Stimulated activated CD4-positive, alpha-beta T cell treated with anti-CD3 and anti-CD28 coated beads, TNF-alpha, amount 100 ng/mL, for 24 hours (primary cell): ENCODE measurements at regions not wholly inside any gene's neighbourhood (a gene's known extent, or its start where the extent isn't known, plus 50 kb on each side); places are given as distances from the start of the nearest gene placed in this dataset.
"Not testable (repeated sequence)": the region's sequence is repeated elsewhere in the genome, so short reads cannot be mapped to it uniquely, and the experiment has no call there.

Source experiments
- DNase-seq, 3 experiments: peaks; one replicate each; pipeline ENCODE4 v3.0.0-alpha.2; 2020; ENCODE audit warnings: low read depth in 3 of 3

DNA sequence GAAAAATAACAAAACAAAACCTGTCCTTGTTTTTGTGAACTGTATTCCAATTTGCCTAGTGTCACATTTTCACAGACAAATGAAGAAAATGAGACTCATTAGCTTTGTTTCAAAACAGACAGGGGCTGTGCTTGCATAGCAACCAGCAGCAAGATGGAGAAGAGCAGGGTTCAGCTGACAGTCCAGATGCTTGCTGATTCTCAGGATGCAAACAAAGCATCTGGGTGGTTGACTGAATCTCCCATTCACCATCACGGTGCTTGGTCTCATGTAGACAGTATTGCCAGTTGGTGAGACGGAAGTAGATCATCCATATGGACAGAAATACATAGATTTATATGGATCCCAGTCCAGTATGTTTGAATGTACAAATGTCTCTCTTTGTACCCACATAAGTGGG, 326.8 kb downstream of the CCDC85A start:
- no peak for DNase-seq

DNA sequence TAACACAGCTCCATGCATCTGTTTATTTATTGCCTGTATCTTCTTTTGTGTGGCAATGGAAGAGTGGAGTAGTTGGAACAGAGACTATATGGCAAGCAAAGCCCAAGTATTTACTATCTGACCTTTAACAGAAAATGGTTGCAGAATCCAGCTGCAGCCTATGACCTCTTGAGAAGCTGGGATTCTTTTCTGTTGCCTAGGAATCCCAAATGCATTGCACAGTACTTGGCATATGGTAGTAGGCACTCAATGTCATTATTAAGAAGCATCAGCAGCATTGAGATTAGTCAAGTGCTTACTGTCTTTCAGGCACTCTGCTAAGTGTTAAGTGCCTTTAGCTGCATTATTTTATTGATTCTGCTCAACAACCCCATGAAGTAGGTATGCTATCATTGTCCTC, 331.6 kb downstream of the CCDC85A start:
- DNase-seq = no peak

DNA sequence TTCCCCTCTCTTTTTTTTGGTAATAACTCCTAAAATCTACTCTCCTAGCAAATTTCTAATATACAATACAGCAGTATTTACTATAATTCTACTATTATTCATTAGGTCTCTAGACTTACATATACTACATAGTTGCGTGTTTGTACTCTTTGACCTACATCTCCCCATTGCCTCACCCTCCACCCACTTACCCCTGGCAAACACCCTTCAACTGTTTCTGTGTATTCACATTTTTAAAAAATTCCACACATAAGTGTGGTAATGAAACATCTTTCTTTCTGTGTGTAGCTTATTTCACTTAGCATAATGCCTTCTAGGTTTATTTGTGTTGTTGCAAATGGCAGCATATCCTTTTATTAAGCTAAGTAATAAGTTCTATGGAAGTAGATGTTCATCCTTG, 336.0 kb downstream of the CCDC85A start:
- DNase-seq = no peak

DNA sequence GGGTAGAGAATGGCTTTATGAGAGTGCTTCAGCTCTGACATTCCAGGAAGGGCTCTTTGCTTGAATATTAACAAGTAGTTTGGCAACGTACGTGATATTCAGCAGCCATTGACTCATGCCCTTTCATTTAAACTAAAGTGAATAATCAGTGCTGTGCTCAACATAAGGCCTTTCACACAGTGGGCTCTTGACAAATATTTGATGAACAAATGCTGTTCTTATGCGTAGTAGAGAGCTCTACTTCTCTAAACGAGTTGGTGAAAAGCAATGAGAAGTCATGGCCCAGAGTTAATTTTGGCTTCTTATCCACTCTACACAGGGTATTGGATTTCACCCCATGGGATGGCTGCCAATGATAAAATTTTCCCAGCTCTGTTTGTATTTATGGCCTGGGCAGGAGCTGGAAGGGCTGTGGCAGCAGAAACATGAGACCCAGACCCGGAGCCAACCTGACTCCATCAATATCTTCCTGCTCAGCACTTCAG, 338.9 kb downstream of the CCDC85A start:
- DNase-seq = no peak

DNA sequence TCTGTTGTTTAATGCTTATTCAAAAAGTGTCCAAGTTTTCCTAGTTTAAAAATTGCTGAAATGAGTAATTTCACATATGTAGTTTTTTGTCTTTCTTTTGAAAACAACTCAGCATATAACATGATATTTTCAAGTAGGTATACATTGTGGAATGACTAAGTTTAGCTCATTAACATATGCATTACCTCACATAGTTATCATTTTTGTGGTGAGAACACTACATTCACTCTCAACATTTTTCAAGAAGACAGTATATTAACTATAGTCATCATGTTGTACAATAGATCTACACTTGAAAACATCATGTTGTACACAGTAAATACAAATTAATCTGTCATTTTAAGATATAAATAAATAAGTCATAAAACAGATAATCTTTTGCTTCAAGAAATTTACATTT, 340.0 kb downstream of the CCDC85A start:
- no peak for DNase-seq

DNA sequence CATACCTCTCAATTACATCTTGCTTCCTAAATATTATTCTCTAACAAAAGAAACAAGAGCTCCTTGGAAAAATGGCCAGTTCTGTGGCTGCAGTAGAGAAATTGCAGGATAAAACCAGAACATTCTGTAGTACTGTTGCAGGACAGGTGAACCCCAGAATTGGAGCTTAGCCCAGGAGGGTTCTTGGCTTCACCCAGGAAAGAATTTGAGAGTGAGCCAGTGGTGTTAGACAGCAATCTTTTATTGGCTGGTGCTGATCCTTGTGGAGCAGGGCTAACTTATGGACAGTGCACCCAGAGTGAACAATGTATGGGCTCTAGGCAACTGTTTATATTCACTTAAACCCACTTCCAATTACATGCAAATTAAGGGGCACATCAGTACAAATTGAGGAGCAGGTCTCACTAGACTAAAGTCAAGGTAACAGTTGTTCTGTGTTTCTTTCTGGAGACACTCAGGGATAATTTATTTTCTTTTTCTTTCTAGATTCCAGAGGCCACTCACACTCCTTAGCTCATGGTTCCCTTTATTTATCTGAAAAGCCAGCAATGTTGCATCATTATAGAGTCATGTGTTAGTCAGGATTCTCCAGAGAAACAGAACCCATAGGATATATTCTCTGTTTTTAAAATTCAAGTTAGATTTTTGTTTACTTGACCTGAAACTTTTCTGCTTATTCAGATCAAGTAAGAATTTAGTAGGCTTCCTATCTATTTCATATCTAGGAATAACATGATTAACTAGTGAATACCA, 348.1 kb downstream of the CCDC85A start:
- DNase-seq = no peak

DNA sequence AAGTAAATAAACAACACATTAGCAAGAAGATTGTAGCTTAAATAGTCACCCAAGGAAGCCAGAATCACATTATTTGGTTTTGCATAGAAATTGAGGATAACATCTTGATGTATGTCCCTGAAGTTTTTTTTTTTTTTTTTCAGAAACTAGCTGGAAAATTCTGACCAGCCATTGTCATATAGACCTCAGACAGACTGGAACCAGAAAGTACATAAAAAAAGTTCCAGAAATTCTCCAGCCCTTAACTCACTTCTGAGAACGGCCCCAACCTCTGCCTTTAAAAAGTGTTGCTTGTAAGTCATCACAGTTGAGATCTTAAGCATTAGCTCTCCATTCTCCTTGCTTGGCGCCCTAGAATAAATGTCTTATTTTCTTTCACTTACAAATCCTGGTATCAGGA, 350.5 kb downstream of the CCDC85A start:
- DNase-seq = no peak

DNA sequence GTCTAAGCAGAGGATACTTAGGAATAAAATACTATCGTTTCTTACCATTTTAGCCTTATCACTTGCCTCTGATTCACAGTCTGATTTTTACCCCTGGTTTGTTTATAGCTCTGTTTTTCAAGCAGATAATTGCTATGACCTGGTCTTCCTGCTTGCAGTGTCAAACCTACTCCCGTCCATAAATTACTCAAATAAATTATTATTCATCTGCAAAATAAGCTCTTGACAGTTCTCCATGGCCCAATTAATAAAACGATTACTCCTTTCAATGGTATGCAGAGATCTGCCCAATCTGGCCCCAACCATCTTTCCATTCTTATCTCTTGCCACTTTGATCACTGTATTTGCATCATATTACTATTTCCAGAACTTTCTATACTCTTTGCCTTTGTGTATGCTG, 354.0 kb downstream of the CCDC85A start:
- no peak for DNase-seq

DNA sequence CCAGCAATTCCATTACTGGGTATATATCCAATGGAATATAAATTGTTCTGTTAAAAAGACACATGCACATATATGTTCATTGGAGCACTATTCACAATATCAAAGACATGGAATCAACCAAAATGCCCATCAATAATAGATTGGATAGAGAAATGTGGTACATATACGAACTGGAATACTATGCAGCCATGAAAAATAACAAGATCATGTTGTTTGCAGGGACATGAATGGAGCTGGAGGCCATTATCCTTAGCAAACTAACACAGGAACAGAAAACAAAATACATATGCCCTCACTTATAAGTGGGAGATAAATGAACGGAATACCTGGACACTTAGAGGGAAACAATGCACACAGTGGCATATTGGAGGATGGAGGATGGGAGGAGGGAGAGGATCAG, 355.8 kb downstream of the CCDC85A start:
- DNase-seq = no peak

DNA sequence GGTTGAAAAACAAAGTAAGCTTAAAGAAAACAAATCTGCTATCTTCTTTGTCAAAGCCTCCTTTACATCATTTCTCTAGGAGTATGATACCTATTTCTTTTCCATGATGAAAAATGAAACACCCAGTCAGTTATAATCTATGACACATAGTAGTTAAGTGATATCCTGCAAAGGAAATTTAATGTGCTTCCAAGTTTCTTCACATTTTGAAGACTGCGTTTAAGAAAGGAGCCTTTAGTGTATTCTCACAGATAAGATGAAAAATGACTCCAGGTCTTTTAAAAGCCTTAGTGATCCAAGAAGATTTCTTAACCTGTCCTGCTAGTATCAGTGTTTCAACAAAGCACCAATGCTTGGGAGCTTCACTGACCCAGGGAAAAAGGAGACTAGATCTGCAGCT, 356.7 kb downstream of the CCDC85A start:
- DNase-seq = no peak

DNA sequence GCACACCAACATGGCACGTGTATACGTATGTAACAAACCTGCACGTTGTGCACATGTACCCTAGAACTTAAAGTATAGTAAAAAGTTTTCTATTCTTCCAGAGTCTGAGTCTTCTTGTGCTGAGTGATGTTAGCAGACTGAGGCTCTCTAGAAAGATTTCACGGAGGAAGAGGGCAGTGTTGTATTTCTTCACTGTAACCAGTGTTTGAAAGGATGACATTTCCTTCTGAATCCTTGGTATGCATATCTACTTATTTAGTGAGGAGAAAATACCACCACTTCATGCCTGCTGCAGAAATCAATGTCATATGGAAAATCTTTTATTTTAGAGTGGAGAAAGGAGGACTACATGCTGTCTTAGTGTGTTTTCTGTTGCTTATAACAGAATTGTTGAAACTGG, 357.1 kb downstream of the CCDC85A start:
- DNase-seq = no peak

DNA sequence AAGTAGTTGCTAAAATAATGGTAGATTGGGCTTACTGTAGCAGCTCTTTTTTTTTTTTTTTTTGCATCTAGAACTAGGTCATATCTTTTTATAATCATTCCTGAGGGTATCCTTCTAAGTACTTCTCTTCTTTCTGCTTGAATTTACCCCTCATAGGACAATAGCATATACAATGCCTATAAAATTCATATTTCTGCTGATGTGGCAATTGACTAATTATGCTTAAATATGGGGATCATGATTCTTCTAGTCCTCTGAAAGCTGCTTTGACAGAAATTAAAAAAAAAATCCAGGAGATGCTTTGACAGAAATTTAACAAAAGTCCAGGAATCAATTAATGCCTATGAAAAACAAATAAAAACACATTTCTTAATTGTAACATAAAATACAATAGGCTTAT, 358.4 kb downstream of the CCDC85A start:
- DNase-seq = no peak

DNA sequence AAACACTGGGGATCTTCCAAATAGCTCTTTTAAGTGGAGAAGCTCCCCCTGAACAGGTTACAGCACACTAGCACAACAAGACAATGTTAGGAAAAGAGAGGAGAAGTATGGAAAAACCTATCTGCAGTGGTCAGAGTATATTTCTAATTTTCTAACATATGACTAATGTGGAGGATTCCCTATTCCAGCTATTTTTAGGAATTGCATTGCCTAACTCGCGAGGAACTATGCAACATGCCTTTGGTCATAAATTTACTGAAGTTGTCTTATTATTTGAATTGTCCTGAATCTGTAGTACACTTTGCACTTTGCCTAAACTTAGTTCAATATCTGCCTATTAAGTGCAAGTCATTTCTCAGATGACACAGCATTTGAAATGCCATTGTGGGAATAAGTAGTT, 381.4 kb downstream of the CCDC85A start:
- no peak for DNase-seq

DNA sequence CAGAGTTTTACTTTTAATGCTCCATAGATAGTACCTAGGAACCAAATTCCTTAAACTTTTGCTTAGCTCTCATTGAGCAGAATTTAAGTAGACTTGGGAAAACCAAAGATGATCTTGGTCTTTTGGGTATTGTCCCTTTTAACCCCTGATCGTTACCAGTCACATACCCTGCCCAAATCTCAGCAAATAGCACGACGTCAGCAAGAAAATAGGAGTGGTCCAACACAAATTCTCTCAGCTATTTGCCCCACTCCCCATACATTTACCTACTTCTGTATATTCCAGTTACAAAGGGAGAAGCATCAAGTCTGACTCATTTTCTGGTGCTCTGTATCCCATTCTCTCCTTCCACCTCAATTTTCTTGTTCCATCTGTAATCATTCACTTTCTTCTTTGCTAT, 387.3 kb downstream of the CCDC85A start:
- no peak for DNase-seq

DNA sequence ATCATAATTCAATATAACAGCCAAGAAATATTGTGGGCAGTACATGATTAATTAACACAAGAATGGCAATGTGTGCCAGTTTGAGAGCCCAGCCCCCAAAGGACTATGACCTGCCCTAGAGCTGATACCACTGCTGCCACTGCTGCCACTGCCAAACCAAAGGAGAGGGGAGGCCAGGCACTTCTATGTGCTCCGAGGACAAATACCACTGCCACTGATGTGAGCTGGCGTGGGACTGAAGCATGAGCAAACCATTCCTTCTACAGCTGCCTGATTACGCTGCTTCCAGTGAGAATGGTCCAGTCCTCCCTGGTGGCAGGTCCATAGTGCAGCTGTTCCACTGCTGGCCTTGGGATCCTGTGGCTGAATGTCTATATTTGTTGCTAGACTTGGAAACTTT, 392.2 kb downstream of the CCDC85A start:
- DNase-seq = no peak

DNA sequence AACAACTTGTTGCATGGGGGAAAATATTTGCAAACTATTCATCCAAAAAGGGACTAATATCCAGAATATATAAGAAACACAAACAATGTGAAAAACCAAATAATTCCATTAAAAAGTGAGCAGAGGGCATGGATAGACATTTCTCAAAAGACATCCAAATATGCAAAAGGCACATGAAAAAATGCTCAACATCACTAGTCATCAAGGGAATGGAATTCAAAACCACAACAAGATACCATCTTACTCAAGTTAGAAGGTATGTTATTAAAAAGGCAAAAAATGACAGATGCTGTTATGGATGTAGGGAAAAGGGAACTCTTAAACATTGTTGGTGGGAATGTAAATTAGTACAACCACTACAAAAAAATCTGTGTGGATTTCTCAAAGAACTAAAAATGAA, 396.5 kb downstream of the CCDC85A start:
- DNase-seq = no peak

DNA sequence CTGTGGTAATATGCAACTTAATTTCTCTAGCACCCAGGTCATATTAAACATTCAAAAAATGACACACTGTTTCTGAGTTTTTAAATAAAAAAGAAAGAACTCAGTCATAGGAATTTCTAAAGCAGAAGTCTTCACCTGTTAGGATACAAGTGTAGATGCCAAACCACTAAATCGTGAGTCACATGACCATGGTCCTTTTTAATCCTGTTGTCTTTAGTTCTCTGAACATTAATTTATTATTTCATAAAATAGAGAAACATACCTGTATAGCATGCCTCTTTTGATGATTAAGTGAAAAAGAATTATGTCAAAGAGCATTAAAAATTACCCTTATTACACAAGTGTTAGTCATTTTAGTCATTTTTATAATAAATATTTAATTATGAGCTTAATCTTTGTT, 398.8 kb downstream of the CCDC85A start:
- DNase-seq = no peak

DNA sequence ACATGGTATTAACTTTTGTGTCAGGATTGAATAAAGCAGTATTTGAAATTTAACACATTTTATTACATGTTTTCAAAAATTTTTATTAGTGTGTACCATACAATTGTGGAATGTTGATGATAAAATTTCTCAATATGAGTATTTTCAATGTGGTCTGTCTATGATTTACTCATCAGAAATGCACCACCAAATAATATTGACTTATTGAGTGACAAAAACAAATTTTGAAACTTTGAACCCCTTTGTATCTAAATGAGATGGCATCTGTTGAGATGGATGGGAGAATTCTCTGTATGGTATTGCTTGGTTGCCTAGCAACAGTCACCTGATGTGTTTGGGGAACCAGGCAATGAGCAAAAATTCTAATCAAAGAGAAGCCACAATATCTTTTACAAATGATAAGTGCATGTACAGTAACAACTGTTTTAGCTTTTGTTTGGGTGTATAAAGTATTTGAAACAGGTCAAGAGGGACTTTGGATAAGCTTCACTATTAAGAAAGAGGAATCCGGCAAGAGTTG, 400.1 kb downstream of the CCDC85A start:
- DNase-seq = no peak

DNA sequence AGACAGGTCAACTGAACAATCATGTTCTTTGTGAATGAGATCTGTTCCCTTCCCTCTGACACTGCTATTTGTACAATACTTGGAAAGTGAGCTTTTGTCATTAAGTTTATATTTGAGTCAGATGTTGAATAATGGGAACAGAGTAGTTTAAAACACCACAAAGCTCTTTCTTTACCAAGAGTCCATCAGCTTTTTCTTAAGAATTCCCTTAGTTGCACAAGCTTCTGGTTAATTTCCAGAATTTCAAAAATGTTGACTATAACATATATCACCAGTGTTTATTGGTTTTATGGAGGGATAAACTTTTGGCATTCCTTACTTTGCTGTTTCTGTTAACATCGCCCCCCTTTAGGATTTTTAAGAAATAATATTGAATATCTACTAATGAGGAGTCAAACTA, 403.7 kb downstream of the CCDC85A start:
- no peak for DNase-seq

DNA sequence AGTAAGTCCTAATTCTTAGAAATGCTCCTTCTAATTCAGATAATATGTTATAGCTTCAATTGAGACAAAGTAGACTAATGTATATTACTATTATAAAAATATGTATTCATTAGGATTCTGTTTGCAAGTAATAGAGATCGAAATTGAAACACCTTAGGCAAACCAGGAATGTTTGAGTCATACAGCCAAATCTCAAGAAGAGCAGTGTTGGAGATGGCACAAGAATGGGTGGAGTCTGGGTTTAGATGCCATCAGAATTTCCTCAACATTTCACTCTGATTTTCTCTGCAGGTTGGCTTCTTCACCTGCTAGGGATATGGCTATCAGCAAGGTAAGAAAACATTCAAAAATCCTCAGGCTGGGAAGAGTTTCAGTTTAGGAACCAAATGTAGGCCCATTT, 405.4 kb downstream of the CCDC85A start:
- no peak for DNase-seq

DNA sequence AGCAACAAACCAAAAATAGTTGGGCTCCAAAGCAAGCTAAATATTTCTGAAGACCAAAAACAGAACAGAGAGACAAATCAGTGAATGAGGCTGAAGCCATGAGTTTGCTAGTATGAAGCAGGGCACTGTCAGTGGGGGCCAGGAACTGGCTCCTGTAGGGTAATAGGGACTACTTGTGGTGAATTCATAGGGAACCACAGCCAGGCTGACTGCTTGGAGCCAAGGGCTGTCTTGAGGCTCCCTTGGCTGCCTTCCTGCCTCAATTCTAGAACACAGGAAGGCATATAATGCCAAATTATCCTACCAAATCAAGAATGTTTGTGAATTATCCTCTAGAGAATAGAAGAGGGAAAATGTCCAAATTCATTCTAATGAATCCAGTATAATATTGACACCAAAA, 406.0 kb downstream of the CCDC85A start:
- no peak for DNase-seq

DNA sequence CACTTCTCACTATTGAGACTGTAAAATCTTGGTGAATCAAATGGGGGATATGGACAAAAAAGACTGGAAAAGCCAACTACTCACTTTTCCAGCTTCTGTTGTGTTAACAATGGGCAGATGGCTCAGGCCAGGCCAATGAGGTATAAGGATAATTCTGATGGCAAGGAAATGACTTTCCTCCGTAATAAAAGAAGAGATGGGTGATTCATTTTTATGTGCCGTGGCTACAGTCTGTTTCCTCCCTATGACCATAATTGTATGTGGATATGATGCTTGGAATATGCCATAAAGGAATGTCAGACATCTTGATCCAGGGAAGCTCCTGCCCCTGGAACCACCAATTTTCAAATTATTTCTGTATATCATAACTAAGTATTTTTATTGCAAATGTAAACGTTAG, 406.8 kb downstream of the CCDC85A start:
- no peak for DNase-seq

DNA sequence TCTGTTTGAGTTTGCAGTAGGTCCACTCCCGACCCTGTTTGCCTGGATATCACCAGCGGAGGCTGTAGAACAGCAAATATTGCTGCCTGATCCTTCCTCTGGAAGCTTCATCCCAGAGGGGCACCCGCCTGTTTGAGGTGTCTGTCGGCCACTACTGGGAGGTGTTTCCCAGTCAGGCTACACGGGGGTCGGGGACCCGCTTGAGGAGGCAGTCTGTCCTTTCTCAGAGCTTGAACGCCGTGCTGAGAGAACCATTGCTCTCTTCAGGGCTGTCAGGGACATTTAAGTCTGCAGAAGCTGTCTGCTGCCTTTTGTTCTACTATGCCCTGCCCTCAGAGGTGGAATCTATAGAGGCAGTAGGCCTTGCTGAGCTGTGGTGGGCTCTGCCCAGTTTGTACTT, 422.3 kb downstream of the CCDC85A start:
- DNase-seq = not testable (repeated sequence)

DNA sequence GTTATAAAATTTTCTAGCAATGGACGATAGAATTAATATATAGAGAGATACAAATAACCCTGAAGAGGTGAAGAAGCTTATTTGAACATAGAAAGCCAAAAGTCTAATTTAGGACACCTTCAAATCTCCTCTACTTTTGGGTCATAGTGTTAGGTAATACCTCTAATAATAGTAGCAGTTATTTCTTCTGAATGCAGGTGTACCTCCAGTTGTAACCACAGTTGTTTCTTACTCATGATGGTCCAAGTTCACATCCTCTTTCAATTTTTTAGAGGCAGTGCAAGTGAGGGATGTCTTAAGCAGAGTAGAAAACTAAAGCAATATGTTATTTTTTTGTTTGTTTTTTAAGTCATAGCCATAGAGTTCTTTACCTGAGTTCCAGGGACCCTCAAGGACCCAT, 429.5 kb downstream of the CCDC85A start:
- DNase-seq = no peak
